Astrocyte of the cerebellum (primary cell): ENCODE measurements at regions not wholly inside any gene's neighbourhood (a gene's known extent, or its start where the extent isn't known, plus 50 kb on each side); places are given as distances from the start of the nearest gene placed in this dataset.

Experiments used
- DNase-seq: peaks from one replicate; pipeline ENCODE4 v3.0.0-alpha.2; 2011; ENCODE audit warnings: low read depth
- H3K4me3 ChIP-seq: 2 replicates; pipeline ENCODE4 v1.5.1; 2011; ENCODE audit warnings: mild to moderate bottlenecking, low read depth, low read length, moderate library complexity
- CTCF ChIP-seq: IDR thresholded peaks from 2 replicates; pipeline ENCODE4 v1.5.1; 2012; ENCODE audit warnings: low read length, low read depth, moderate library complexity, mild to moderate bottlenecking; ENCODE audit errors: missing control alignments
- in situ Hi-C: cut with HindIII; loops from 2 replicates; pipeline ENCODE4 v1.10.0; 2017; ENCODE audit warnings: low sequenced_read_pairs

DNA sequence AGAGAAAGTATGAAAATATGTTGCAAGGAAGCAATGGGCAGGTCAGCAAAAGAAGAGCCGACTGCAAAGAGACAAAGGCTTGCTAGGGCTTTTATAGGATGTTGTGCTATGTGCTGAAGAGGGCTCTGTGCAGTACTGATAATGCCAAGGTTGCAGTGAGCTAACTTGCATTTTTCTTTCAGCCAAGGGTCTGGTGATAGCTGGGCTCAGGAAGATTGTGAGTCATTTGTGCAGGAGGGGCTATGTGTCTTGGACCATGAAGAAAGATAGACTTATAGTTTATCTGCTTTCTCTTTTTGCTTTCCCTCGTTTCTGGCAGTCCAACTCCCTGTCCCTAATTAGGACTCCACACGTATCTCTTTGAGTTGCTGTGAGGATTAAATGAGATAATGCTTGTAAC, 64.5 kb upstream of the LRIG1 start:
- no peak for DNase-seq
- no peak overlapping the region for H3K4me3 ChIP-seq
- in situ Hi-C loops, result no loop called here
- TF ChIP-seq CTCF, result no peak

GRCh38 chr3:66567077-66567476, 66.3 kb upstream of the LRIG1 start:
- no peak overlapping the region for H3K4me3 ChIP-seq
- DNase-seq, result peak; percentile 16
- no peak for TF ChIP-seq CTCF
- in situ Hi-C loops, result no loop called here

DNA sequence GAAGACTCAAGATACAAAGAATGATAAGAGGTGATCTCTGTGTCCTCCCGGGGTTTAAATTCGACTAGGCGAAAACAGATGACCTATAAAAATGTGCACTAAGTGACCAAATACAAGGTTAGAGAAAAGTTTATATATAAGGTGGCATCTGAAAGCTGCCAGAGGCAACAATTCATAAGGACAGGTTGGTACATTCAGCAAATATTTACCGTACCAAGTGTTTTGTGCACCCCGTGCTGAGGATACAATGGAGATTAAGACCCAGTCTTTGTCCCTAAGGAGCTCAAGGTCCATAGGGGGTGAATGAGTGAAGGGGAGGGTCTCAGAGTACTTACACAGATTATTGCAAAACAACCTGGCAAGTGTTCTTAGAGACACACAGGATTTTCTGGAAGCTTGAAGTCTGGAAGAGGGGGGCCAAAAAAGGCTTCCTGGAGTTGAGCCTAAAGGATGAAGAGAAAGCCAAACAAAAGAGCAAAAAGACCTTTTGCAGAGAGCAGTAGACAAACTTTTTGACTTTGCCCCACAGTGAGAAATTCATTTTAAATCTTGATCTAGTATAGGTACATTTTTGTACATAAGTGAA, 71.4 kb upstream of the LRIG1 start:
- H3K4me3 ChIP-seq, result no peak overlapping the region
- DNase-seq, result no peak
- TF ChIP-seq CTCF, result no peak
- in situ Hi-C loops, result no loop called here

DNA sequence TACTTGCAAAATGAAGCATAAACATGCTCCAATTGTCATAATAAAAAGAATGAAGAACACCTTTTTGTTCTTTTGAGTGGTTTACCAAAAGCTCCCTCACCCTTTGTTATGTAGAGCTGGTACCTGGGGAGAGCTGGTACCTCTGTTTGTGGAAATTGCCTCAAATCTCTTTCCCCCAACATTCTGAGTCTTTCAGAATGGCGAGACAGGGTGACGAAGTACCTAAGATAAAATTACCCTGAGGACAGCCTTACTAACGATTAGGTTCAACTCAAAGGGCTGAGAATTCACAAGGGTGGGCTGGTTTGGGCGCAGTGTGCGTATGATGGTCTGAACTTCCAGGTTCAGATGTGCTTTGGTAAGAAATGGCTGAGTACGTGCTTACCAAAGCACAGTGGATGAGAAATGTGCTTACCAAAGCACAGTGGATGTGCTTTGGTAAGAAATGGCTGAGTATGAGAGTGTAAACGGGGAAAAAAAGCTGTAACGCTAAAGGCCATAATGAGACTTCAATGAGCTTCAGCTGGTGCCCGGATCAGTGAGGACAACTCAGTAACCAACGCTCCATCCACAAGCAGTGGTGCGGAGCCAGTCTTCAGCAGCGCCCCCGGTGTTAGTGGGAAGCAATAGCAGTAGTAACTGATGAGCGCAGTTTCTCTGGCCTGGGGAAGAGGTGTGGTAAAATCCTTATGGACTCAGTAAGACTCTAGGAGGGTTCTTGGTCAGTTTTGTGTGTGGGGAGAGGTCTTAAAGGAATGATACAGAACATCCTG, 72.3 kb upstream of the LRIG1 start:
- H3K4me3 ChIP-seq, result no peak overlapping the region
- in situ Hi-C loops, result no loop called here
- peak; percentile 19 for TF ChIP-seq CTCF
- no peak for DNase-seq

DNA sequence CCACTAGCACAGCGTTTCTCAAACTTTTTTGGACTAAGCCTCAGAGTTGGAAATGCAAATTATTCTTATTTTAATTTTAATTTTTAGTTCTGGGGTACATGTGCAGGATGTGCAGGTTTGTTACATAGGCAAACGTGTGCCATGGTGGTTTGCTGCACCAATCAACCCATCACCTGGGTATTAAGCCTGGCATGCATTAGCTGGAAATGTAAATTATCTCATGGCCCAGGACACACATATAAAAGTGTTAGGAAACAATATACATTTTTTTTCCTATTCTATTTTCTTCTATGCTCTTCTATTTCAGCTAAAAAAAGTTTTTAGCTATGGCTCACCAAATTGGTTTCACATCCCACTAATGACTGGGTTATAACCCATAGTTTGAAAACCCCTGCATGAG, 73.3 kb upstream of the LRIG1 start:
- no peak overlapping the region for H3K4me3 ChIP-seq
- no peak for TF ChIP-seq CTCF
- in situ Hi-C loops, result no loop called here
- DNase-seq, result no peak

DNA sequence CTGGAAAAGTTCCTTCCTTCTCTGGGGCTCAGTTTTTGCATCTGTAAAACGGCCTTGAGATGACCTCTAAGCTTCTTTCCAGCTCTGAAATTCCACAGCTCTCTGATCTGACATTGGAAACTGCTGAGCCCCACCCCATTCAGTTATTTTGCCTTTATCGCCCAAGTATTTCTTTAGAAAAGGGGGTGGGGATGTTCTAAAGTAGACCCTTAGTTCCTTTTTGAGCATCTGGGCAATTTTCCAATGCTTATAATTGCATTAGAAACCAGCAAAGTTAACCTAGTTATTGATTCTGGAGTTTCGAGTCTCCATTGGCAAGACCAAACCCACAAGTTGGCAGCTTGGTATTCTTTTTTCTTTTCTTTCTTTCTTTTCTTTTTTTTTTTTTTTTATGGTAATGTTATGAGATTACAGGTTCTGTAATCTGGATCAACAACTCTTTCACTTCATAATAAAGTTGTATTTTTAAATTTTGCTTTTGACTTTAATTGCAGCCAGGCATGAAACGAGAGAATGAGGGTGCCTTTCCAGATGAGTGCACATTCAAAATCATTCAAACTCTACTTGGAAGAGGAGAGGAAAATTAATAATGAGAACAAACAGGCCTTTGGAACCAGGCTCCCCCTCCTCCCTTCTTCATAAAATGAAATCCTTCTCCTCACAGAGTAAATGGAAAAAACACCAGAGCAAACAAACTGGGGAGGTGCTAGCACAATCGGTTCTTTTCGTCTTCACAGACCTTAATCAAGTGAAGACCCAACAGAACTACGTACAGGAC, 76.8 kb upstream of the LRIG1 start:
- TF ChIP-seq CTCF, result no peak
- no peak for DNase-seq
- H3K4me3 ChIP-seq, result no peak overlapping the region
- in situ Hi-C loops, result no loop called here
